ENCODE measurements at regions not wholly inside any gene's neighbourhood (a gene's known extent, or its start where the extent isn't known, plus 50 kb on each side); places are given as distances from the start of the nearest gene placed in this dataset.
"Not testable (repeated sequence)": the region's sequence is repeated elsewhere in the genome, so short reads cannot be mapped to it uniquely, and the experiment has no call there.

- POLR2A ChIA-PET; H3K27me3 ChIP-seq (ENCODE audit: control insufficient read depth, insufficient read depth, low read length); CTCF ChIA-PET; H3K36me3 ChIP-seq (ENCODE audit: control insufficient read depth, insufficient read depth, low read length); DNase-seq (ENCODE audit: low read depth); H3K4me3 ChIP-seq (ENCODE audit: low read depth, low read length): not testable (repeated sequence)
Measured at GRCh38 chr1:234793924-234794323, 183.9 kb upstream of the IRF2BP2 start.

DNA sequence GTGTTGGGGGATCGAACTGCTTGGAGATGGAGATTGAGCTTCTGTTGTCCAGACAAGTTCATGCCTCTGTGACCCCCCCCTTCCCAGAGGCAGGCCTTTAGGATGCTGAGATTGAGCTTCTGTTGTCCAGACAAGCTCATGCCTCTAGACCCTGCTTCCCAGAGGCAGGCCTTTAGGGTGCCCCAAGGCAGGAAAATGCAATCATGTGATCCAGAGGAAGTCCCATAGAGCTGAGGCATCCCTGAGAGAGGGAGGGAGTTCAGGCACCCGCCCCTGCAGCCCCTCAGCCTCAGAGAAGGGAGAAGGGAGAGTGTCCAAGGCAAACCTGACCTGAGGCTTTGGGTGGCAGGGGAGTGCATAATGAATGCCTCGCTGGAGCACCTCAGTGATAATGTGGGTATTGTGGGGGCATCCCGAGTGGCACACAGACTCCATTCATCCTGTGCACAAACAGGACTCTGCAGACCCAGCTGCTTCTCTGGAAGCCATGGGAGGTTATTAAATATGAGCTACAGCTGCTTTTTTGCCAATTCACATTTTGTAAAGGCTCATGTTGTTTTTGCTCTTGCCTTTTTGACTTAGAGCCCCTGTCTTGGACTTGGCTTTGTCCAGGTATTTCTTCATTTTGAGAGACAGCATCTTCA is 182.4 kb upstream of the IRF2BP2 start:
- H3K27me3 ChIP-seq (ENCODE audit: control insufficient read depth, insufficient read depth, low read length); DNase-seq (ENCODE audit: low read depth); H3K4me3 ChIP-seq (ENCODE audit: low read depth, low read length); POLR2A ChIA-PET; CTCF ChIA-PET; H3K36me3 ChIP-seq (ENCODE audit: control insufficient read depth, insufficient read depth, low read length): not testable (repeated sequence)

- H3K27me3 ChIP-seq (ENCODE audit: control insufficient read depth, insufficient read depth, low read length); DNase-seq (ENCODE audit: low read depth); H3K36me3 ChIP-seq (ENCODE audit: control insufficient read depth, insufficient read depth, low read length); CTCF ChIA-PET; H3K4me3 ChIP-seq (ENCODE audit: low read depth, low read length); POLR2A ChIA-PET: not testable (repeated sequence)
Measured at GRCh38 chr1:234791615-234792014, 181.6 kb upstream of the IRF2BP2 start.

DNA sequence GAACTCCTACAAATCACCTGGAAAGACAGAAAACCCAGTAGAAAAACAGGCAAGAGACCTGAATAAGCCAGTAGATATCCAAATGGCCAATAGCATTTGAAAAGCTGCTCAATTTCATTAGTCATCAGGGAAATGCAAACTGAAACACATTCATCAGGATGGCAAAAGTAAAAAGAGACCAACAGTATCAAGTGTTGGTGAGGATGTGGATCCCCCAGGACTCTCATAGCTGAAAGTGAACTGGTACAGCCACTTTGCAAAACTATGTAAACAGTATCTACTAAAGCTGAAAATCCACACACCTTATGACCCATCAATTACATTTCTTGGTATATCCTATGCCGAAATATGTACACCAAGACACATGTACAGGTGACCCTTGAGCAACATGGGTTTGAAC is 180.4 kb upstream of the IRF2BP2 start:
- H3K4me3 ChIP-seq (ENCODE audit: low read depth, low read length); H3K27me3 ChIP-seq (ENCODE audit: control insufficient read depth, insufficient read depth, low read length); POLR2A ChIA-PET; CTCF ChIA-PET; H3K36me3 ChIP-seq (ENCODE audit: control insufficient read depth, insufficient read depth, low read length); DNase-seq (ENCODE audit: low read depth): not testable (repeated sequence)

DNA sequence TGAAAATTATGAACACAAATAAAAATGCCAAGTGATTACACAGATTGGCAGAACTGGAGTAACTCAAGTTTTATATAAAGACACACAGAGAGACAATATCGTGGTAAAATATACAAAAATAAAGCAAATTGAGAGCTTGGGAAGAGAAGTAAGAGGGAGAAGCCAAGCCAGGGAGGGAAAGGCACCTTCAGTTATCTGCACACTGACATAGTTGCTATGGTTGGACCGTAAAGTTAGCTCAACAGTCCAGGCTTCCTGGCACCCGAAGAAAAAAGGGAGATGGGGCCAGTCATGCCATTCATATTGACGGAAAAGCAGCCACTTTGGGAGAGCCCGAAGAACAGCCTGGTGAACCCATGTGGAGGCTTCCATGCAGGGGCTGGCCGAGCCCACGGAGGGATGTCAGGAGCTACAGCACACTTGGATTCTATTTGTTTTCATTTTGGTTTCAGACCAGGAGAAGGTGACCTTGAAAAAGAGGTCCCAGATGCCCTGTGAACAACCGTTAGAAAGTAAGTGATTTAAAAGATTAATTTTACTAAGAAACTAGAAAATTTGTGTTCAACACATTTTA is 177.1 kb upstream of the IRF2BP2 start:
- H3K27me3 ChIP-seq (ENCODE audit: control insufficient read depth, insufficient read depth, low read length); POLR2A ChIA-PET; H3K36me3 ChIP-seq (ENCODE audit: control insufficient read depth, insufficient read depth, low read length); DNase-seq (ENCODE audit: low read depth); CTCF ChIA-PET; H3K4me3 ChIP-seq (ENCODE audit: low read depth, low read length): not testable (repeated sequence)

DNA sequence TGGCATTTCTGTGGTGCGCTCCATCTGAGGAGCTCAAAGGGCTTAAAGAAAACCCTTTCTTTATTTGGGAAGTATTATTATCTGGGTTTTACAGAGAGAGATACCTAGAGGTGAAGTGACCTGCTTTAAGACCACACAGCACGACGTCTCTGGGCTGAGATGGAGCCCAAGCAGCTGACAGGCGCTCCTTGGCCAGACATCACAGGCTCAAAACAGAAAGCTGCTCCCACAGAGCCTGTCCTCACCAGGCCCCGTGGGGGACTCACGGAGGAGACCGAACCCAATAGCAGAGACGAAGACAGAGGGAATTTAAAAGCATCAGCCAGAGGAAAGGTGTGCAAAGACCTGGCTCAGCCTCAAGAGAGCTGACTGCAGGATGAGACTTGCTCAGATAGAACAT is 175.9 kb upstream of the IRF2BP2 start:
- H3K4me3 ChIP-seq (ENCODE audit: low read depth, low read length); H3K27me3 ChIP-seq (ENCODE audit: control insufficient read depth, insufficient read depth, low read length); POLR2A ChIA-PET; DNase-seq (ENCODE audit: low read depth); CTCF ChIA-PET; H3K36me3 ChIP-seq (ENCODE audit: control insufficient read depth, insufficient read depth, low read length): not testable (repeated sequence)

GRCh38 chr1:234785471-234785919 is 175.5 kb upstream of the IRF2BP2 start:
- DNase-seq (ENCODE audit: low read depth); POLR2A ChIA-PET; CTCF ChIA-PET; H3K36me3 ChIP-seq (ENCODE audit: control insufficient read depth, insufficient read depth, low read length); H3K4me3 ChIP-seq (ENCODE audit: low read depth, low read length); H3K27me3 ChIP-seq (ENCODE audit: control insufficient read depth, insufficient read depth, low read length): not testable (repeated sequence)

DNA sequence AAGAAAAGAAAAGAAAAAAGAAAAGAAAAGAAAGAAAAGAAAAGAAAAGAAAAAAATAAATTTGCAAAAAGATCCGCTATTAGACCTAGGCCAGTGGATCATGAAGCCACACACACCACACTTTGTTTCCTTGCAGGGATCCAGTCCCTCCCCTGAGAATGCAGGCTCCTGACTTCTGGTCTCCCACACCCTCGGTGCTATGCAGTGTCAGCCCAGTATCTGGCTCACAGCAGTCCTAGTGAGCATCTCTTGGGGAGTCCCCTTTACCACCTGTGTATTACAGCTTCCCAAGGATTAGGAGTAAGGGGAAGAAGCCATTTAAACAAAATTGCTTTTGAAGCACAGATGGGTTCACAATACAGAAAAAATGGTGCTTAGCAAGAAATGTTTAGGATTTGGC is 174.1 kb upstream of the IRF2BP2 start:
- not testable (repeated sequence) for DNase-seq (ENCODE audit: low read depth)

GRCh38 chr1:234782791-234783190 is 172.8 kb upstream of the IRF2BP2 start:
- DNase-seq (ENCODE audit: low read depth) = no peak
- no peak overlapping the region for H3K4me3 ChIP-seq (ENCODE audit: low read depth, low read length)
- peaks cover 10% of the 10 kb centered on the region for H3K27me3 ChIP-seq (ENCODE audit: control insufficient read depth, insufficient read depth, low read length)
- POLR2A ChIA-PET = no interaction called here
- H3K36me3 ChIP-seq (ENCODE audit: control insufficient read depth, insufficient read depth, low read length) = no peaks in the 10 kb centered on the region
- no peak for TF ChIP-seq CTCF (IDR thresholded peaks at IDR 0.05; ENCODE audit: insufficient read depth, low read depth, low read length)
- CTCF ChIA-PET = no interaction called here

More for the DNA sequence above, 174.1 kb upstream of the IRF2BP2 start:
- POLR2A ChIA-PET; H3K4me3 ChIP-seq (ENCODE audit: low read depth, low read length); H3K27me3 ChIP-seq (ENCODE audit: control insufficient read depth, insufficient read depth, low read length); H3K36me3 ChIP-seq (ENCODE audit: control insufficient read depth, insufficient read depth, low read length); CTCF ChIA-PET: not testable (repeated sequence)

Data from BJ (cell line).